ENCODE measurements at regions not wholly inside any gene's neighbourhood (a gene's known extent, or its start where the extent isn't known, plus 50 kb on each side); places are given as distances from the start of the nearest gene placed in this dataset.

DNA sequence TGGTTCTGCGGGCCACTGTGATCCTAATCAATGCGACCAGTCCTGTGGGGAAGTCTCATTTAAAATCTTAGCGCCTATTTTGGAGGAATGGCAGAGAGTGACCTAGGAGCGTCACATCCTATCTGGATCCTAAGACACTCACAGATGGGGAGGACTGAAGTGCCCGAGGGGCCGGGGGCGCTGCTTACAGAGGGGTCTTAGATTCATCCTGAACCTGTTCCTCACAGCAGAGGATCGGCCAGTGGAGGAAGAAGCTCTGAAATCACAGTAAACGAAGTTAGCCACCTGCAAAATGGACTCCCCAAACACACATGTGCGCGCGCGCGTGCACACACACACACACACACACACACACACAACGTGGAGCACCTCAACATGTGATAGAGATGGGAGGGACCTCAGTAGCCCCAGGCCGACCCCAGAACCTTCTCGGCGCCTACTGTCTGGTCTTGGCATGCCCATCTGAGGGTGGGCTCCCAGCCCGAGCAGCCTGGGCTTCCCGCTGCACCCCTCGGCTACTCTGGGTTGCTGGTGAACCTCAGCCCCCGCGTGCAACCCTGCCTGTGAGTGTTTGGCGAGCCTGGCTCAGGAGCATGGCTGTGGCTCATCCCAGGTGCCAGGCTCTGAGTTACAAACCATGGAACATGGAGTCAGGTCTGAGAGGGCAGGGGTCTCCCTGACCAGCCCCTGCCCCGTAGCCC lies 613.3 kb downstream of the TBC1D22A start (continued):
- TF ChIP-seq, protein P1, sequence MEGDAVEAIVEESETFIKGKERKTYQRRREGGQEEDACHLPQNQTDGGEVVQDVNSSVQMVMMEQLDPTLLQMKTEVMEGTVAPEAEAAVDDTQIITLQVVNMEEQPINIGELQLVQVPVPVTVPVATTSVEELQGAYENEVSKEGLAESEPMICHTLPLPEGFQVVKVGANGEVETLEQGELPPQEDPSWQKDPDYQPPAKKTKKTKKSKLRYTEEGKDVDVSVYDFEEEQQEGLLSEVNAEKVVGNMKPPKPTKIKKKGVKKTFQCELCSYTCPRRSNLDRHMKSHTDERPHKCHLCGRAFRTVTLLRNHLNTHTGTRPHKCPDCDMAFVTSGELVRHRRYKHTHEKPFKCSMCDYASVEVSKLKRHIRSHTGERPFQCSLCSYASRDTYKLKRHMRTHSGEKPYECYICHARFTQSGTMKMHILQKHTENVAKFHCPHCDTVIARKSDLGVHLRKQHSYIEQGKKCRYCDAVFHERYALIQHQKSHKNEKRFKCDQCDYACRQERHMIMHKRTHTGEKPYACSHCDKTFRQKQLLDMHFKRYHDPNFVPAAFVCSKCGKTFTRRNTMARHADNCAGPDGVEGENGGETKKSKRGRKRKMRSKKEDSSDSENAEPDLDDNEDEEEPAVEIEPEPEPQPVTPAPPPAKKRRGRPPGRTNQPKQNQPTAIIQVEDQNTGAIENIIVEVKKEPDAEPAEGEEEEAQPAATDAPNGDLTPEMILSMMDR (conservative IDR thresholded peaks at IDR 0.05; ENCODE audit: low read depth in 2 of 2): no peak
- TF ChIP-seq NANOG (IDR thresholded peaks at IDR 0.05; ENCODE audit: borderline replicate concordance): no peak
- no peak for TF ChIP-seq EZH2 (IDR thresholded peaks at IDR 0.05; ENCODE audit: low read depth, unreplicated experiment)
- no peak for TF ChIP-seq STAT1 (IDR thresholded peaks at IDR 0.05; ENCODE audit: unreplicated experiment)
- TF ChIP-seq EZH2phosphoT487 (IDR thresholded peaks at IDR 0.05; ENCODE audit: unreplicated experiment): no peak
- TF ChIP-seq CREB1 (CRISPR knock-in tag; IDR thresholded peaks at IDR 0.05; ENCODE audit: low read depth): no peak
- TF ChIP-seq ZNF114 (CRISPR knock-in tag; IDR thresholded peaks at IDR 0.05): no peak
- no peak for TF ChIP-seq JUNB (IDR thresholded peaks at IDR 0.05; ENCODE audit: unreplicated experiment)
- TF ChIP-seq ZNF331 (CRISPR knock-in tag; IDR thresholded peaks at IDR 0.05; ENCODE audit: low read depth): no peak
- no peak for TF ChIP-seq POLR2AphosphoS5 (IDR thresholded peaks at IDR 0.05; ENCODE audit: low read depth)

DNA sequence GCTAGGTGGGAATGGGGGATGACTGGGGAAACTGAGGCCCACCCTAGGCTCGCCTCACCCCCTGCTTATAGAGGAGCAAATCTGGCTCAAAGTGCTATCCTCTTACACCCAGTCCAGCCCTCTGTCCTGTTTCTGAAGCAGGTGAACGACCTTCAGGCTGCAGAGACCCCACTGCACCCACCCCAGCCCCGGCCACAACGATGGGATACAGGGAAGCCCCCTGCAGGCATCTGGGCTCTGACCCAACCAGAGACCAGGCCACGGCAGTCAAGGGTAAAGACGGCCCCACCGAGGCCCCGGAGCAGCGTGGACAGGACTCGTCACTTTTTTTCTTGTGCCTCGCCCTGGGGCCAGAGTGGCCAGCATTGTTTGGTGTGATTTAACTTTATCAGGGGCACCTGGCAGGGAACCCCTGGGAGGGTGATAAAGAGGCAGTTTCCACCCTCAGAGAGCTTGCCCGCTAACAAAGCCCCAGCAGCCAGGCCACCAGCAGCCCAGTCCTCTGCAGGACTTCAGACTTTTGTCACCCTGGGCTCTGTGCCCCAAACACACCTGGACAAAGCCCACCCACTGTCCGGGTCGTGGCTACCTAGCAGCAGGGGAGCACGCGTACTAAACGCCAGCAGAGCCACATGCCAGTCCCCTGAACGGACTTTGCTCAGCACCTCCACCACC lies 612.6 kb downstream of the TBC1D22A start:
- H3K4me3 Mint-ChIP-seq: no peak overlapping the region
- Histone ChIP-seq H3K36me3 (ENCODE audit: insufficient read depth) (0 out of 2 replicates have a peak, but pooled peaks cover 2% of the 10 kb centered on the region), H3K27me3 (ENCODE audit: insufficient read depth) (no peaks in the 10 kb centered on the region), H3K79me2 (replicated peaks; ENCODE audit: insufficient read depth) (no peaks in the 10 kb centered on the region), H3K4me2 (no peak overlapping the region), H4K20me1 (replicated peaks; ENCODE audit: insufficient read depth) (no peaks in the 10 kb centered on the region), H3K4me1 (ENCODE audit: insufficient read depth) (no peaks in the 10 kb centered on the region), H2AFZ (no peak overlapping the region), H3K4me3 (no peak overlapping the region), H3K9me2 (ENCODE audit: insufficient read depth) (no peaks in the 10 kb centered on the region), H3K27ac (ENCODE audit: low read depth) (no peak overlapping the region), H3F3A (replicated peaks; ENCODE audit: low read depth) (no peaks in the 10 kb centered on the region)
- no peak overlapping the region for H3K27ac Mint-ChIP-seq
- DNase-seq (ENCODE audit: low spot score) (no peak), ATAC-seq (no peak)
- TF ChIP-seq STAT1 (IDR thresholded peaks at IDR 0.05; ENCODE audit: unreplicated experiment): no peak
- TF ChIP-seq ZNF114 (CRISPR knock-in tag; IDR thresholded peaks at IDR 0.05): no peak
- TF ChIP-seq, protein P2, sequence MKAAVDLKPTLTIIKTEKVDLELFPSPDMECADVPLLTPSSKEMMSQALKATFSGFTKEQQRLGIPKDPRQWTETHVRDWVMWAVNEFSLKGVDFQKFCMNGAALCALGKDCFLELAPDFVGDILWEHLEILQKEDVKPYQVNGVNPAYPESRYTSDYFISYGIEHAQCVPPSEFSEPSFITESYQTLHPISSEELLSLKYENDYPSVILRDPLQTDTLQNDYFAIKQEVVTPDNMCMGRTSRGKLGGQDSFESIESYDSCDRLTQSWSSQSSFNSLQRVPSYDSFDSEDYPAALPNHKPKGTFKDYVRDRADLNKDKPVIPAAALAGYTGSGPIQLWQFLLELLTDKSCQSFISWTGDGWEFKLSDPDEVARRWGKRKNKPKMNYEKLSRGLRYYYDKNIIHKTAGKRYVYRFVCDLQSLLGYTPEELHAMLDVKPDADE (IDR thresholded peaks at IDR 0.05): no peak
- TF ChIP-seq JUNB (IDR thresholded peaks at IDR 0.05; ENCODE audit: unreplicated experiment): no peak
- TF ChIP-seq ZNF331 (CRISPR knock-in tag; IDR thresholded peaks at IDR 0.05; ENCODE audit: low read depth): no peak
- TF ChIP-seq, protein P3, sequence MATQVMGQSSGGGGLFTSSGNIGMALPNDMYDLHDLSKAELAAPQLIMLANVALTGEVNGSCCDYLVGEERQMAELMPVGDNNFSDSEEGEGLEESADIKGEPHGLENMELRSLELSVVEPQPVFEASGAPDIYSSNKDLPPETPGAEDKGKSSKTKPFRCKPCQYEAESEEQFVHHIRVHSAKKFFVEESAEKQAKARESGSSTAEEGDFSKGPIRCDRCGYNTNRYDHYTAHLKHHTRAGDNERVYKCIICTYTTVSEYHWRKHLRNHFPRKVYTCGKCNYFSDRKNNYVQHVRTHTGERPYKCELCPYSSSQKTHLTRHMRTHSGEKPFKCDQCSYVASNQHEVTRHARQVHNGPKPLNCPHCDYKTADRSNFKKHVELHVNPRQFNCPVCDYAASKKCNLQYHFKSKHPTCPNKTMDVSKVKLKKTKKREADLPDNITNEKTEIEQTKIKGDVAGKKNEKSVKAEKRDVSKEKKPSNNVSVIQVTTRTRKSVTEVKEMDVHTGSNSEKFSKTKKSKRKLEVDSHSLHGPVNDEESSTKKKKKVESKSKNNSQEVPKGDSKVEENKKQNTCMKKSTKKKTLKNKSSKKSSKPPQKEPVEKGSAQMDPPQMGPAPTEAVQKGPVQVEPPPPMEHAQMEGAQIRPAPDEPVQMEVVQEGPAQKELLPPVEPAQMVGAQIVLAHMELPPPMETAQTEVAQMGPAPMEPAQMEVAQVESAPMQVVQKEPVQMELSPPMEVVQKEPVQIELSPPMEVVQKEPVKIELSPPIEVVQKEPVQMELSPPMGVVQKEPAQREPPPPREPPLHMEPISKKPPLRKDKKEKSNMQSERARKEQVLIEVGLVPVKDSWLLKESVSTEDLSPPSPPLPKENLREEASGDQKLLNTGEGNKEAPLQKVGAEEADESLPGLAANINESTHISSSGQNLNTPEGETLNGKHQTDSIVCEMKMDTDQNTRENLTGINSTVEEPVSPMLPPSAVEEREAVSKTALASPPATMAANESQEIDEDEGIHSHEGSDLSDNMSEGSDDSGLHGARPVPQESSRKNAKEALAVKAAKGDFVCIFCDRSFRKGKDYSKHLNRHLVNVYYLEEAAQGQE (IDR thresholded peaks at IDR 0.05; ENCODE audit: unreplicated experiment): no peak
- H3K9me3 Mint-ChIP-seq: peaks cover 100% of the 10 kb centered on the region
- H3K36me3 Mint-ChIP-seq (ENCODE audit: low read depth): peaks cover 53% of the 10 kb centered on the region
- H3K27me3 Mint-ChIP-seq (ENCODE audit: insufficient read depth, low read depth, poor library complexity): peaks cover 10% of the 10 kb centered on the region
- H3K4me1 Mint-ChIP-seq: no peaks in the 10 kb centered on the region; the same call in 2 of the 3 replicates

Measured in GM23338 (cell line).